HG02852 (cell line): ENCODE measurements at regions not wholly inside any gene's neighbourhood (a gene's known extent, or its start where the extent isn't known, plus 50 kb on each side); places are given as distances from the start of the nearest gene placed in this dataset.

Source experiments
- ATAC-seq: cut with Tn5 transposase; IDR thresholded peaks from one replicate; pipeline ENCODE4 v1.9.1; 2021; ENCODE audit warnings: mild to moderate bottlenecking, moderate library complexity; ENCODE audit not compliant: unreplicated experiment

GRCh38 chr6:92195796-92196195, 1223.6 kb downstream of the EPHA7 start:
- no peak for ATAC-seq

DNA sequence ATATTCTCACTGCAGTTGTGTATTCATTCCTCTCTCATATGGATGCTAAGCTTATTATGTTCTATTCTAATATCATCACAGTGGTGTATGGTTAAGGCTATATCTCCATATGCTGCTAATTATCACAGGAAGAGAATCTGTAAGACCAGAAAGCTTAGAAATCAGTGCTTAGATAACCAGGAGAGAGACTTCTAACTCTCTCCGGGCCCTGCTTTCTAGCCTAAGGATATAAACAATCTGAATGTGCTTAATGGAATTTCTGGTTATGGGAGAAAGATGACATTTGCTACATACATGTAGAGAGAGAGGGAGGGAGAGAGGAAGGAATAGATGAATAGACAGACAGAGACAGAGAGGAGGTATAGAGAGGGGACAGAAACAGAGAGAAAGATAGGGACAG, 1231.3 kb downstream of the EPHA7 start:
- ATAC-seq: no peak

GRCh38 chr6:92184933-92185332, 1234.4 kb downstream of the EPHA7 start:
- no peak for ATAC-seq

DNA sequence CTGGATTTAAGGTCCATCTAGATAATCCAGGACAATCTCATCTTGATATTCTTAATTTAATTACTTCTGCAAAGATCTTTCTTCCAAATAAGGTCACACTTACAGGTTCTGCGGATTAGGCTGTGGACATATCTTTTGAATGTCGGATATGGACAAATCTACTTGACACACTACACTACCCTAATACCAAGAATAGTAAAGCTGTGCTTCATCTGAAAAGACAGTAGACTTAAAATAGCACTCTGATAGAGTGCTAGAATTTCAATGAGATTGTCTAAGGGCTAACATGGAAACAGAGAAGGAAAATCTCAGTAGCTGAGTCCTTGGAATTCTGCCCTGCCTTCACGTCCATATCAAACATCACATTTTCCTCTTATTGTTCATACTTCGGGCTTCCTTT, 1238.0 kb downstream of the EPHA7 start:
- ATAC-seq: no peak

GRCh38 chr6:92180090-92180489, 1239.3 kb downstream of the EPHA7 start:
- ATAC-seq: no peak

- ATAC-seq: no peak
Observed at GRCh38 chr6:92176666-92177065, 1242.7 kb downstream of the EPHA7 start.

GRCh38 chr6:92174398-92175073, 1244.8 kb downstream of the EPHA7 start:
- ATAC-seq: no peak

DNA sequence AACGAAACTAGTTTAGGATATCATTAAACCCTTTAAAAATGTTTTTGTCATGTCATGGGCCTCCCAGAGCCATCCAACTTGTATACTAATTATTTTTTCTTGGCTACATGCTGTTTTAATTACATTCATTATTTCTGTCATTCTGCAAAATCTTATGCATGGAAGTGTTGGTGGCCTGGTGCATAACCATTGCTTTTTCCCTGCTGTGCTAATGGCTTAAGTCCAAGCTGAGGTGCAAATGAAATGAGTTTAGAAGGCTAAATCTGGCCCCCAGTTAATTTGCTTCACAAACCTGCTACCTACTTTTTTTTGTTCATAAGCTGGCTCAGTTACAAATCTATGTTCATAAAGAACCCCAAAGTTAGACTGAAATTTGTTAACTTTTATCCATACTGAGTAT, 1249.9 kb downstream of the EPHA7 start:
- ATAC-seq: no peak

- ATAC-seq: no peak
Observed at GRCh38 chr6:92166666-92167065, 1252.7 kb downstream of the EPHA7 start.

DNA sequence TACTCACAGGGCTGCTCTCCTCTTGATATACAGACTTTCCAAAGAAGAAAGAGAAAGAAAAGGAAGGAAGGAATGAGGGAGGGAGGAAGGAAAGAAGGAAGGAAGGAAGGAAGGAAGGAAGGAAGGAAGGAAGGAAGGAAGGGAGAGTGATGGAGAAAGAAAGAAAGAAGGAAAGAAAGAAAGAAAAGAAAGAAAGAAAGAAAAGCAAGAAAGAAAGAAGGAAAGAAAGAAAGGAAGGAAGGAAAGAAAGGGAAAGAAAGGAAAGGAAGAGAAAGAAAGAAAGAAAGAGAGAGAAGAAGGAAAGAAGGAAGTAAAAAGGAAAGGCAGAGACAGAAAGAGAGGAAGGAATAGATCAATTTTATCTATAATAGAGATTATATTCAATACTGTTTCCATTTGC, 1257.4 kb downstream of the EPHA7 start:
- ATAC-seq: no peak

- ATAC-seq: no peak
Observed at GRCh38 chr6:92160226-92160625, 1259.1 kb downstream of the EPHA7 start.

GRCh38 chr6:92159046-92159445, 1260.3 kb downstream of the EPHA7 start:
- no peak for ATAC-seq

DNA sequence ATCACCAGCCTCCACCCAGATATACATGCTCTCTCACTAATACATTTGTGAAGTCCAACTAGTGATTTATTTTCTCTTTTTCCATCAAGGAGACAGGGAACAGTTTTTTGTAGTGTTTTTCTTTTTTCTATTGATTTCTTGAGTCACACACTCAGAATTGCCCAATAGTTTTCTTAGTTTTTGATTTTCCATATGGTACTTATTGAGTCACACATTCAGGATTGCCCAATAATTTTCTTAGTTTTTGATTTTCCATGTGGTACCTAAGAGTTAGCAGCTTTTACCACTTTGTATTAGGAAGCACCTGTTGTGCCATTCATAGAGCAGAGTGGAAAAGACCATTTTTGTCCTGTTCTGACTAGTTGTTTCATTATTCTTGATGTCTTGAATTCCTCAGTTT, 1268.8 kb downstream of the EPHA7 start:
- no peak for ATAC-seq

DNA sequence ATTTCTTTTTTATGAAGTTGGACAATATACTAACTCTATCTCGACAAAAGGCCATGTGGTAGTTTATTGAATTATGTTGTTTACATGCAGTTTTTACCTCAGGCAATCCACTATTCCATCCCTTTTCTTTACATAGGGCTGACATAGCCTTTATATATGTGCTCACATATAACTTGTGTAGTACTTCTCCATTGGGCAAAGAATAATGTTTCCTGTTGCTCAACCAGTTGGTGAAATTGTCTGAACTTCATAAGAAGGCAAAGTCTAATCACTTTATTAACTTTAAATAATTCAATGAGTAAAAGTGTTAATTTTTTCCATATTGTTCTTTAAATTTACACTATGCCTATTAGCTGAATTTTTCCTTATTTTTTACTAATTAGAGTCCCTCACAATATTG, 1272.1 kb downstream of the EPHA7 start:
- ATAC-seq: no peak

DNA sequence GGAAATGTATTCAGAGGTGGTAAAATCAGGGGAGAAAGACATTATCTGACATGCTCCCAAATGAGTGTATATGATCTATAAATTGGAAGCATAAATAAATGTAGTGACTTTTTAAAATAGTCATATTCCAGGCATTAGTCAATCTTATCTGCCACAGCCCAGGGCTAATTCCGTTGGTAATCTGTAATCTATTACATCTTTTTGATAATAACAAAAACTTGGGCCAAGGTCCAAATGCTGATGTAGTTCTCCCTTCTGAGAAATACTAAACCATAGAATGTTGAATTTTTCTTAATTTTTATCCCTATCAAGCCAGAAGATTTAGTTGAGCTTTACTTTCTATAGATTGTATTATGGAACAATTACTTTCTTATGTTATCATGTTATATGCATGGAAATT, 1279.8 kb downstream of the EPHA7 start:
- no peak for ATAC-seq

DNA sequence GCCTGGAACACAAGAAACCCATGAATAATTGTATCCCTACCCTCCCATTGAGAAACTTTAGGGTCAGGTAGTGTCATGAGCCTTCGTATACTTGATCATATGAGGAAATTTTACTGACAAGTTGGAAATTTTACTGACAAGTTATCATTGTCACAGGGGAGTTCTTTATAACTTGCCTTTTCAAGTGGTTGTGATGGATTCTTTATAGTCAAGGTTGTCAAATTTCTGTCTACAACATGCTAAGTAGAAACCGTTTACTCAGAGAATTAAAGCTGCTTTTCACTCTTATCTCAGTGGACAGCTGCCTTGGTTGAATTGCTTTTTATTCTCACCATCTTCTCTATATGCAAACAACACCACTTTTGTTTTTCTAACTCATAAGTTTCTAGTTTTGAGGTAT, 1286.4 kb downstream of the EPHA7 start:
- no peak for ATAC-seq

DNA sequence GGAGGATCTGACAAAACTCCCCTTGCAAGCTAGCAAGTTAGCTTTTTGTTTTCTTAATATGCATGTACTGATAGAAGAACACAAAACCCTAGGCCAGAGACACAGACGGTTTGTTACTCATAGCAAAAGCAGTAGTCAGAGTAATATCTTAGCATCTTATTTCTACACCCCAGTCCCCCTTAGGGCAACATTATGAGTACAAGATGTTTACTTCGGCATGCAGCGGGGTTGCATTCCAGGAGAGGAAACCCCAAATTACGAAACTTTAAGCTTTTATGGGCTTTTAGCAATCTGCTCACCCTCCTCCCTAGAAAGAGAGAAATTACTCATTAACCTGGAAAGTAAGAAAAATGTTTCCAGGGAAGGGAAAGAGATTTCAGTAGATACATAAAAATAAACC, 1286.9 kb downstream of the EPHA7 start:
- no peak for ATAC-seq

DNA sequence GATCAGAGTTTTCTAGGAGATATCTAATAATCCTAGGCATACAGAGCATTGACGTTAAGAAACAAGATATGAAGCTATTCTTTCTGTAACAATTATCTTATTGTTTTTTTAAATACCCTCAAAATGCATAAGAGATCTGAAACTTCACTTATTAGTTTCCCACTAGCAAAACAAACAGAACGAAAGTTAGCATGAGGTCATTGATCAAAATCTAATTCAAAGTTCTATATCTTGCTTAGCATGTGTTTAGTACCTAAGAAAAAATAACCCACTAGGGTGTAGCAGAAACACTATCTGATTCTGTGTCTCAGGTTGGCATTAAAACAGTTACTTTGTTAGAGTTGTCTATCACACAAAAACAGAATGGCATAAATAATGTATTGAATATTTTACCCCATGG, 1288.4 kb downstream of the EPHA7 start:
- ATAC-seq: no peak

DNA sequence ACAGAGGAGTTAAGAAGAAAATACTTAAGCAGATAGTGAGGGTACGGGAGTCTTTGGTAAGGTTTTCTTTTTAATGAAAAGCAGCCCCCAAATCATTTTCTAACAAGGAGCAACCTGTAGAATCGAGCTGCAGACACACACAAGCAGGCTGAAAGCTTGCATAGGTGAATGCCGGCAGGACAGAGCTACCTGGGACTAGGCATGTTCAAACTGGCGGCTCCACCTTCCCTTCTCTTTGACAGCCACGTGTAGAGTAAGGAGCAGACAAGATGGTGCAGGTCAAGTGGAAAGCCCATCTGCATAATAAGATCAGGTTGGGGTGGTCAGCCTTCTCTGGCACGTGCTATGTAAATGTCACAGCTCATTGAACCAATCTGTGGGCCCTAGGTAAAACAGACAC, 1292.4 kb downstream of the EPHA7 start:
- no peak for ATAC-seq

DNA sequence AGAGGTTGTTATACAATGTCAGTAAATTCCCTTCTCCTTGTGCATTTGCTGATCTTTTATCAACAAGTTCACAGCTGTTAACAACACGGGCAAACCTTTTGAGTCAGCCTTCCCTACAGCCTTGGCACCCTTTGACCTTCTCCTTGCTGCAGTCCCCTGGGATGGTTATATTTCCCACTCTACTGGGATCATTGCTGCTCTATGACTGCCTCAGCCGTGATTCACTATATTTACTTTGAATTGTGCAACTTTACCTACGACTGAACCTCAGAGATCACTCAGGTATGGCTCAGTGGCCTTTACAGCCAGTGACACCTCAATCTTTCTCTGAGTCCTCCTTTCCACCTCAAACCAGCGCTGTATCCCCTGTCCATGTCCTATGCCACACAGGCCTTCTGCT, 1293.3 kb downstream of the EPHA7 start:
- no peak for ATAC-seq

DNA sequence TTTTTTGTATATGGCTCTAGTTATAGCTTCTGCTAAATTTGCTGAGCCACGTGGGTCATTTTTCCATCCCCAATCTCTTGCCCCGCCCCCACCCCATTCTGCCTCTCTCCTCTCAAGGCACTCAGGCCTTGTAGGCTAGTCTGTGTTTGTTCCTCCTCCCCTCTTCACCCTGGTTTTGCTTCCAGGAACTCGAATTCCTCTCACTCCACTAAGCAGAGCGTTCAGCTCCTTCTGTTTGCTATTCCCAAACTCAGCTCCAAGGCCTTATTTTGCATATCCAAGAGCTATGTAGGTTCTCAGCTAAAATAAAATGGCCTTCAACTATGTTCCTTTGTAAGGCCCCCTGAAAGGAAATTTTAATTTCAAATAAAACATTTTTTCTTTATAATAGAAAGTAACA, 1293.7 kb downstream of the EPHA7 start:
- ATAC-seq: no peak

- no peak for ATAC-seq
Observed at GRCh38 chr6:92124200-92124651, 1295.1 kb downstream of the EPHA7 start.

DNA sequence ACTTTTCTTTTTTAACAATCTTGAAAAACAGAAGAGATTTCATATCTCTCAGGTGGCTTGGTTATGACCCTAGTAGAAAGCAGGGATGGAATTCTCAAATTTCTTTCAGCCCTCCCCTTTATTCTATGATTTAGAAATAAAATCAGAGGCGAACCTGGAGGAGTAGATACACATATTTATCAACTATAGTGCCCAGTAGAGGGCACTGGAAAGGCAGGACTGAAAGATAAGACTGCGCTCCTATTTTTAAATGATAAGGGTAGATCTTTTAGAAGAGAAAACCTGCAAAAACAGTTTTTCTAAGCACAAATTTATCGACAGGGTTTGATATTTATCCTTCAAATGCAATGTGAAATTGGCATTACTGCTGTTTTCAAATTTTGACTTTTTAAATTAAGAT, 1296.6 kb downstream of the EPHA7 start:
- ATAC-seq: no peak
